GM12878 (cell line): ENCODE measurements at regions not wholly inside any gene's neighbourhood (a gene's known extent, or its start where the extent isn't known, plus 50 kb on each side); places are given as distances from the start of the nearest gene placed in this dataset.

ENCODE experiments used
- CTCF ChIP-seq, 3 experiments: IDR thresholded peaks in 2 of 3; conservative IDR thresholded peaks in 1 of 3; 2 replicates each; pipeline ENCODE4 v1.5.1; 2011; ENCODE audit warnings: low read depth in 3 of 3, low read length in 3 of 3, mild to moderate bottlenecking in 3 of 3, control low read depth in 2 of 3, moderate library complexity in 2 of 3, inconsistent platforms in 1 of 3, mixed read lengths in 1 of 3; ENCODE audit not compliant: control insufficient read depth in 2 of 3, insufficient read depth in 1 of 3; ENCODE audit errors: extremely low read depth in 1 of 3
- E2F8 ChIP-seq: fragments of 450-650 bp; IDR thresholded peaks from 2 replicates; pipeline ENCODE4 v1.6.1; 2018; ENCODE audit warnings: mild to moderate bottlenecking, low read depth, moderate library complexity; ENCODE audit not compliant: partially characterized antibody
- ETV6 ChIP-seq, 2 experiments: fragments of 450-650 bp in 1 of 2; IDR thresholded peaks in 1 of 2; conservative IDR thresholded peaks in 1 of 2; 2 replicates each; pipeline ENCODE4 v1.6.1; 2014; ENCODE audit warnings: antibody characterized with exemption in 1 of 2, borderline replicate concordance in 1 of 2, low read depth in 1 of 2, mild to moderate bottlenecking in 1 of 2, moderate library complexity in 1 of 2
- FOS ChIP-seq: IDR thresholded peaks from 3 replicates; pipeline ENCODE4 v1.6.1; 2011; ENCODE audit warnings: borderline replicate concordance; ENCODE audit not compliant: insufficient read length; ENCODE audit errors: extremely low read depth
- NR2C2 ChIP-seq: IDR thresholded peaks from 2 replicates; pipeline ENCODE4 v1.6.1; 2011; ENCODE audit warnings: borderline replicate concordance, low read depth; ENCODE audit not compliant: control insufficient read depth, insufficient read length
- POLR2AphosphoS2 ChIP-seq: IDR thresholded peaks from 2 replicates; pipeline ENCODE4 v1.6.1; 2011; ENCODE audit warnings: low read depth, mild to moderate bottlenecking, low read length, improper control_type of control experiment, moderate library complexity
- POLR2AphosphoS5 ChIP-seq: IDR thresholded peaks from 2 replicates; pipeline ENCODE4 v1.6.1; 2011; ENCODE audit warnings: mild to moderate bottlenecking, low read length, inconsistent platforms

GRCh38 chr10:85477979-85478378 is 888.6 kb downstream of the GRID1 start:
- TF ChIP-seq CTCF (IDR thresholded peaks at IDR 0.05 in 2 of 3, conservative IDR thresholded peaks at IDR 0.05 in 1 of 3; ENCODE audit: control insufficient read depth in 2 of 3, extremely low read depth in 1 of 3, insufficient read depth in 1 of 3, low read depth in 3 of 3, low read length in 3 of 3) = no peak
- TF ChIP-seq ETV6 (conservative IDR thresholded peaks at IDR 0.05 in 1 of 2, IDR thresholded peaks at IDR 0.05 in 1 of 2; ENCODE audit: borderline replicate concordance in 1 of 2, low read depth in 1 of 2) = no peak
- TF ChIP-seq POLR2AphosphoS2 = no peak
- TF ChIP-seq NR2C2 = no peak
- TF ChIP-seq E2F8 = no peak
- TF ChIP-seq FOS = no peak
- no peak for TF ChIP-seq POLR2AphosphoS5
